Hepatocyte (in vitro differentiated cells): ENCODE measurements at regions not wholly inside any gene's neighbourhood (a gene's known extent, or its start where the extent isn't known, plus 50 kb on each side); places are given as distances from the start of the nearest gene placed in this dataset.

Source experiments
- DNase-seq: peaks from one replicate; pipeline ENCODE4 v3.0.0-alpha.2; 2016; ENCODE audit warnings: low spot score
- H2AFZ ChIP-seq: fragments of 200-600 bp; sonication (generic); 2 replicates; pipeline ENCODE4 v1.6.0; 2016; ENCODE audit warnings: antibody characterized with exemption, mild to moderate bottlenecking
- H3K27ac ChIP-seq: fragments of 200-600 bp; sonication (generic); 2 replicates; pipeline ENCODE4 v1.5.1; 2016; ENCODE audit warnings: mild to moderate bottlenecking
- H3K27me3 ChIP-seq: fragments of 200-600 bp; sonication (generic); 2 replicates; pipeline ENCODE4 v1.6.1; 2016
- H3K36me3 ChIP-seq: fragments of 200-600 bp; sonication (generic); replicated peaks from 2 replicates; pipeline ENCODE4 v1.5.1; 2016; ENCODE audit warnings: low read depth; ENCODE audit not compliant: insufficient read depth
- H3K4me1 ChIP-seq: fragments of 200-600 bp; sonication (generic); 2 replicates; pipeline ENCODE4 v1.5.1; 2016; ENCODE audit warnings: mild to moderate bottlenecking, moderate library complexity; ENCODE audit not compliant: insufficient read depth
- H3K4me2 ChIP-seq: fragments of 200-600 bp; sonication (generic); 2 replicates; pipeline ENCODE4 v1.6.0; 2016
- H3K4me3 ChIP-seq: fragments of 200-600 bp; sonication (generic); 2 replicates; pipeline ENCODE4 v1.5.1; 2016; ENCODE audit warnings: mild to moderate bottlenecking
- H3K79me2 ChIP-seq: fragments of 200-600 bp; sonication (generic); 2 replicates; pipeline ENCODE4 v1.6.0; 2017; ENCODE audit warnings: mild to moderate bottlenecking
- H3K9me2 ChIP-seq: fragments of 200-600 bp; sonication (generic); replicated peaks from 2 replicates; pipeline ENCODE4 v1.6.0; 2017; ENCODE audit warnings: mild to moderate bottlenecking; ENCODE audit not compliant: insufficient read depth
- H3K9me3 ChIP-seq: fragments of 200-600 bp; sonication (generic); 2 replicates; pipeline ENCODE4 v1.5.1; 2016; ENCODE audit warnings: low read depth, mild to moderate bottlenecking
- H4K20me1 ChIP-seq: fragments of 200-600 bp; sonication (generic); 2 replicates; pipeline ENCODE4 v1.6.0; 2016; ENCODE audit warnings: mild to moderate bottlenecking; ENCODE audit not compliant: insufficient read depth, poor library complexity, severe bottlenecking
- CTCF ChIP-seq: fragments of 200-600 bp; sonication (generic); IDR thresholded peaks from 2 replicates; pipeline ENCODE4 v1.5.1; 2016; ENCODE audit warnings: antibody characterized with exemption, mild to moderate bottlenecking; ENCODE audit not compliant: poor library complexity
- EZH2 ChIP-seq: fragments of 200-600 bp; sonication (generic); IDR thresholded peaks from 2 replicates; pipeline ENCODE4 v1.6.1; 2016; ENCODE audit warnings: antibody characterized with exemption, mild to moderate bottlenecking, borderline replicate concordance
- EZH2phosphoT487 ChIP-seq: fragments of 200-600 bp; sonication (generic); IDR thresholded peaks from one replicate; pipeline ENCODE4 v1.6.1; 2018; ENCODE audit warnings: antibody characterized with exemption, mild to moderate bottlenecking, low read depth, moderate library complexity; ENCODE audit not compliant: unreplicated experiment, severe bottlenecking
- WGBS: methylation state at CpG from one replicate; pipeline ENCODE4 v1.1.6; 2016; ENCODE audit warnings: low lambda C conversion rate; ENCODE audit errors: missing lambda C conversion rate; 5-methylcytosine and 5-hydroxymethylcytosine counted together

- Histone ChIP-seq H3K36me3 (no peaks in the 10 kb centered on the region), H3K79me2 (no peaks in the 10 kb centered on the region), H3K4me1 (no peaks in the 10 kb centered on the region), H3K27me3 (no peaks in the 10 kb centered on the region), H3K4me3 (no peak overlapping the region), H3K9me2 (no peaks in the 10 kb centered on the region), H3K9me3 (peaks cover 4% of the 10 kb centered on the region), H4K20me1 (no peaks in the 10 kb centered on the region), H2AFZ (no peak overlapping the region), H3K4me2 (no peak overlapping the region), H3K27ac (no peak overlapping the region)
- WGBS = 64% methylated on average over 2 of the region's 2 CpGs
- DNase-seq = no peak
- TF ChIP-seq EZH2phosphoT487 (no peak), CTCF (no peak), EZH2 (no peak)
Observed at GRCh38 chr9:99485459-99485858, 263.4 kb downstream of the SEC61B start.

GRCh38 chr9:99486684-99487083 lies 264.6 kb downstream of the SEC61B start:
- no peaks in the 10 kb centered on the region for H3K27me3 ChIP-seq
- H3K79me2 ChIP-seq = no peaks in the 10 kb centered on the region
- H3K4me1 ChIP-seq = no peaks in the 10 kb centered on the region
- no peak overlapping the region for H3K27ac ChIP-seq
- H3K4me2 ChIP-seq = no peak overlapping the region
- no peaks in the 10 kb centered on the region for H4K20me1 ChIP-seq
- no peaks in the 10 kb centered on the region for H3K9me2 ChIP-seq
- H3K4me3 ChIP-seq = no peak overlapping the region
- H3K36me3 ChIP-seq = no peaks in the 10 kb centered on the region
- no peak overlapping the region for H2AFZ ChIP-seq
- DNase-seq = no peak
- H3K9me3 ChIP-seq = peaks cover 4% of the 10 kb centered on the region
- no peak for TF ChIP-seq EZH2
- TF ChIP-seq CTCF = no peak
- no peak for TF ChIP-seq EZH2phosphoT487

GRCh38 chr9:99488131-99489059 lies 266.3 kb downstream of the SEC61B start:
- H3K9me3 ChIP-seq = peaks cover 4% of the 10 kb centered on the region
- no peaks in the 10 kb centered on the region for H4K20me1 ChIP-seq
- TF ChIP-seq EZH2phosphoT487 (no peak), CTCF (no peak), EZH2 (no peak)
- H3K4me1 ChIP-seq = no peaks in the 10 kb centered on the region
- no peak overlapping the region for H2AFZ ChIP-seq
- no peaks in the 10 kb centered on the region for H3K79me2 ChIP-seq
- WGBS = 48% methylated on average over 7 of the region's 7 CpGs
- DNase-seq = no peak
- no peak overlapping the region for H3K27ac ChIP-seq
- no peak overlapping the region for H3K4me2 ChIP-seq
- no peak overlapping the region for H3K4me3 ChIP-seq
- H3K36me3 ChIP-seq = no peaks in the 10 kb centered on the region
- H3K9me2 ChIP-seq = no peaks in the 10 kb centered on the region
- H3K27me3 ChIP-seq = no peaks in the 10 kb centered on the region
